ENCODE measurements at regions not wholly inside any gene's neighbourhood (a gene's known extent, or its start where the extent isn't known, plus 50 kb on each side); places are given as distances from the start of the nearest gene placed in this dataset.

DNA sequence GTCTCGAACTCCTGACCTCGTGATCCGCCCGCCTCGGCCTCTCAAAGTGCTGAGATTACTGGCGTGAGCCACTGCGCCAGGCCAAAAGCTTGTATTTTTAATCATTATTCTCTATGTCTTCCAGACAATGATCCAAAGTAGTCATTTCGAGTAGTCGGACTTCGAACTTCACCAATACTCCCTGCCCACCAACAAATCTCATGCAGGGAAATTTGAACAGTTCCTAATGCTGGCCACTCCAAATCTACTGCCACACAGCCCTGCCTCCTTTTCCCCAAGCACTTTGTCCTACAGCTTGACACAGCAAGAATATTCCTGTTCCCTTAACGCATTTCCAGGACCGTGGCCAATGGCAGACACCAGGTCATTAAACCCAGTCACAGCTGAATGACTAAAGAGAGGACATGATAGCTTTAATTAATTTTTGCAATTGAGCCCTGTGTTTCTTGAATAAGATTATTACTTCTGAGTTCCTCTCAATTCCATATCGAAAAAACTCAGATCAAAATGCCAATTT is 142.3 kb upstream of the NRP1 start:
- TF ChIP-seq, protein P1, sequence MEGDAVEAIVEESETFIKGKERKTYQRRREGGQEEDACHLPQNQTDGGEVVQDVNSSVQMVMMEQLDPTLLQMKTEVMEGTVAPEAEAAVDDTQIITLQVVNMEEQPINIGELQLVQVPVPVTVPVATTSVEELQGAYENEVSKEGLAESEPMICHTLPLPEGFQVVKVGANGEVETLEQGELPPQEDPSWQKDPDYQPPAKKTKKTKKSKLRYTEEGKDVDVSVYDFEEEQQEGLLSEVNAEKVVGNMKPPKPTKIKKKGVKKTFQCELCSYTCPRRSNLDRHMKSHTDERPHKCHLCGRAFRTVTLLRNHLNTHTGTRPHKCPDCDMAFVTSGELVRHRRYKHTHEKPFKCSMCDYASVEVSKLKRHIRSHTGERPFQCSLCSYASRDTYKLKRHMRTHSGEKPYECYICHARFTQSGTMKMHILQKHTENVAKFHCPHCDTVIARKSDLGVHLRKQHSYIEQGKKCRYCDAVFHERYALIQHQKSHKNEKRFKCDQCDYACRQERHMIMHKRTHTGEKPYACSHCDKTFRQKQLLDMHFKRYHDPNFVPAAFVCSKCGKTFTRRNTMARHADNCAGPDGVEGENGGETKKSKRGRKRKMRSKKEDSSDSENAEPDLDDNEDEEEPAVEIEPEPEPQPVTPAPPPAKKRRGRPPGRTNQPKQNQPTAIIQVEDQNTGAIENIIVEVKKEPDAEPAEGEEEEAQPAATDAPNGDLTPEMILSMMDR (conservative IDR thresholded peaks at IDR 0.05; ENCODE audit: low read depth, low read length), result no peak
- TF ChIP-seq EZH2 (IDR thresholded peaks at IDR 0.05; ENCODE audit: borderline replicate concordance, low read depth, low read length, poor library complexity, severe bottlenecking), result no peak
